Nephron (organoid): ENCODE measurements at regions not wholly inside any gene's neighbourhood (a gene's known extent, or its start where the extent isn't known, plus 50 kb on each side); places are given as distances from the start of the nearest gene placed in this dataset.

Experiments
- H3K27ac Mint-ChIP-seq, 3 experiments: 2 replicates each; pipeline ENCODE4 v1.8.0; 2020; ENCODE audit warnings: mixed read lengths in 3 of 3, mild to moderate bottlenecking in 2 of 3, moderate library complexity in 1 of 3
- H3K27me3 Mint-ChIP-seq: 2 replicates; pipeline ENCODE4 v1.8.0; 2021; ENCODE audit warnings: low read depth, mild to moderate bottlenecking, moderate library complexity, mixed read lengths
- H3K36me3 Mint-ChIP-seq: 2 replicates; pipeline ENCODE4 v1.8.0; 2020; ENCODE audit warnings: low read depth, mixed read lengths
- H3K4me1 Mint-ChIP-seq: 2 replicates; pipeline ENCODE4 v1.8.0; 2020; ENCODE audit warnings: mixed read lengths
- H3K4me3 Mint-ChIP-seq, 3 experiments: 2 replicates each; pipeline ENCODE4 v1.8.0; 2020; ENCODE audit warnings: mild to moderate bottlenecking in 3 of 3, mixed read lengths in 3 of 3, moderate library complexity in 2 of 3
- H3K9me3 Mint-ChIP-seq: 2 replicates; pipeline ENCODE4 v1.8.0; 2020; ENCODE audit warnings: mixed read lengths
- TF ChIP-seq, protein P1 (sequence below), 3 experiments: fragments of 200-600 bp; sonication (generic); IDR thresholded peaks; one replicate each; pipeline ENCODE4 v1.5.0; 2021; ENCODE audit warnings: antibody characterized with exemption in 3 of 3; ENCODE audit not compliant: unreplicated experiment in 3 of 3

DNA sequence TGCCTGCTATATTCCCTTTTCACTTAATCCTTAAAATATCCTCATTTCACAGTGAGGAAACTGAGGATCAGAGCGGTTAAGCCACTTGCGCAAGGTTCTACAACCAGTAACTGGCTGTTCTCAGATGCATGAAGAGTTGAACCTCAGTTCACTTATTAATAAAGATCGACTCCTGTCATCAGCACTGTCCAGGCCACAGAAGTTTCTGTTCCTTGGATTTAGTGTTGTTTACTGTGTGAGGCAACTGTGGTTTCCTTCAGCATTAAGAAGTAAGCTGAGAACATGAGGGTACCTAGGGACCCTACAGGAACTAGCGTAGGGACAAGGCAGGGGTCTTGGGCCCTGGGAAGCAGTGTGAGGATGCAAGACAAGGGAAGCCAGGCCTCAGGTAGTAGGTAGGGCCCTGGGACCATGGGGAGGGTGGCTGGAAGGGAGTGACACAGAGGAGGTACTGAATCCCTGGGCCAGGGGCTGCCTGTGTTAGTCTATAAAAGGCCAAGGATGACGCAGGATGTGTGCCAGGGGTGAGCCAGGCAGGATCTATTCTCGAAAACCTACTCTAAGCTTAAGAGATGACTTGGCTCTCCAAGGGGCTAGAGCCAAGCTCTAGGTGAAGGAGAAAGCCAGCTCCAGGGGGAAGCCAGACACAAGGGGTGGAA, 181.2 kb upstream of the CSF3R start:
- no peaks in the 10 kb centered on the region for H3K9me3 Mint-ChIP-seq
- peaks cover 36% of the 10 kb centered on the region for H3K27me3 Mint-ChIP-seq
- H3K4me1 Mint-ChIP-seq = no peaks in the 10 kb centered on the region
- H3K27ac Mint-ChIP-seq = no peak overlapping the region
- TF ChIP-seq, protein P1, sequence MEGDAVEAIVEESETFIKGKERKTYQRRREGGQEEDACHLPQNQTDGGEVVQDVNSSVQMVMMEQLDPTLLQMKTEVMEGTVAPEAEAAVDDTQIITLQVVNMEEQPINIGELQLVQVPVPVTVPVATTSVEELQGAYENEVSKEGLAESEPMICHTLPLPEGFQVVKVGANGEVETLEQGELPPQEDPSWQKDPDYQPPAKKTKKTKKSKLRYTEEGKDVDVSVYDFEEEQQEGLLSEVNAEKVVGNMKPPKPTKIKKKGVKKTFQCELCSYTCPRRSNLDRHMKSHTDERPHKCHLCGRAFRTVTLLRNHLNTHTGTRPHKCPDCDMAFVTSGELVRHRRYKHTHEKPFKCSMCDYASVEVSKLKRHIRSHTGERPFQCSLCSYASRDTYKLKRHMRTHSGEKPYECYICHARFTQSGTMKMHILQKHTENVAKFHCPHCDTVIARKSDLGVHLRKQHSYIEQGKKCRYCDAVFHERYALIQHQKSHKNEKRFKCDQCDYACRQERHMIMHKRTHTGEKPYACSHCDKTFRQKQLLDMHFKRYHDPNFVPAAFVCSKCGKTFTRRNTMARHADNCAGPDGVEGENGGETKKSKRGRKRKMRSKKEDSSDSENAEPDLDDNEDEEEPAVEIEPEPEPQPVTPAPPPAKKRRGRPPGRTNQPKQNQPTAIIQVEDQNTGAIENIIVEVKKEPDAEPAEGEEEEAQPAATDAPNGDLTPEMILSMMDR (IDR thresholded peaks at IDR 0.05; ENCODE audit: unreplicated experiment in 3 of 3) = no peak
- no peak overlapping the region for H3K4me3 Mint-ChIP-seq
- H3K36me3 Mint-ChIP-seq = no peaks in the 10 kb centered on the region

DNA sequence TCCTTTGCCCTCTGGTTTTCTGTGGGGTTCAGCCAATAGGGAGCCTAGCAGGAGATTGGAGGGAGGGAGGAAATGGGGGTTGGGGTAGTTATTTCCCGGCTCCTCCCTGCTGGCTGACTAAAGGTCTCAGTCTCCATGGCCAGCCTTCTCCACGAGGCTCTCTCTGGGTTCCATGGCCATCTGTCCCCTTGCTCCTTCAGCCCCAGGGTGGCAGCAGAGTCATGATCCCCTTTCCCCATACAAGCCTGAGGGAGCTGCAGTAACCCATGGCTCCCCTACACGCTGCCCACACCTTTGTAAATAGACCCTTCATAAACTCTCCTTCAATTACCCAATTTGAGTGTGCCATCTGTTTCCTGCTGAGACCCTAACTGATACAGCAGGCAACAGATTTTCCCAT, 176.1 kb upstream of the CSF3R start:
- Mint-ChIP-seq H3K4me3 (no peak overlapping the region), H3K36me3 (no peaks in the 10 kb centered on the region), H3K27ac (no peak overlapping the region), H3K9me3 (no peaks in the 10 kb centered on the region), H3K4me1 (no peaks in the 10 kb centered on the region), H3K27me3 (peaks cover 47% of the 10 kb centered on the region)
- TF ChIP-seq, protein P1 (IDR thresholded peaks at IDR 0.05; ENCODE audit: unreplicated experiment in 3 of 3) = no peak

DNA sequence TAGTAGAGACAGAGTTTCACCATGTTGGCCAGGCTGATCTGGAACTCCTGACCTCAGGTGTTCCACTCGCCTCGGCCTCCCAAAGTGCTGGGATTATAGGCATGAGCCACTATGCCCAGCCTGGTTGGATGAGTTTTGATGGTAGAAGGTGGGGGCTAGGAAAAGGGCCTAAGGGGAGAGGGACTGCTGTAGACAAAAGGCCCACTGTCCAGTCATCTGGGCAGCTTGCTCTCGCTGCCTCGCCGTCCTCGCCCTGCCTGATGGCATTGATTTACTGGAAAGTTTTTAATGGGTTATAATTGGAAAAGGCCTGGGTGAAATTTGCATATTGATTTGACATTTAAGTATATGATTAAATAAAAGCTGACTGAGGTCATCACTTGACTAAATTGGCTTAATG, 175.1 kb upstream of the CSF3R start:
- Mint-ChIP-seq H3K27me3 (peaks cover 53% of the 10 kb centered on the region), H3K27ac (no peak overlapping the region), H3K4me3 (no peak overlapping the region), H3K4me1 (no peaks in the 10 kb centered on the region), H3K9me3 (no peaks in the 10 kb centered on the region), H3K36me3 (no peaks in the 10 kb centered on the region)
- TF ChIP-seq, protein P1 (IDR thresholded peaks at IDR 0.05; ENCODE audit: unreplicated experiment in 3 of 3) = no peak

DNA sequence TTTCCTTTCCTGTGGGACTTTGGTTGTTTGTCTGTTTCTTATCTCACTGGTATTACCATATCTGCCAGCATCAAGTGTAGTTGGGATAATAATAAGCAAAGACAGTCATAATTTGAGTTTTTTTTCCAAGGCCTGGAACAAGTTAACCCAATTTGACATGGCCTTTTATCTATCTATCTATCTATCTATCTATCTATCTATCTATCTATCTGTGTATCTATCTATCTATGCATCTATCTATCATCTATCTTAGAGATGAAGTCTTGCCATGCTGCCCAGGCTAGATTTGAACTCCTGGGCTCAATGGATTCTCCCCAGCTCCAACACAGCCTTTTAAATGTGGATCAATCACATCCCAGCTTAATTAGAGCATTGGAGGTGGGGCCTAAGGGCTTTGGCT, 174.1 kb upstream of the CSF3R start:
- TF ChIP-seq, protein P1 (IDR thresholded peaks at IDR 0.05; ENCODE audit: unreplicated experiment in 3 of 3) = no peak
- Mint-ChIP-seq H3K9me3 (no peaks in the 10 kb centered on the region), H3K4me1 (no peaks in the 10 kb centered on the region), H3K36me3 (no peaks in the 10 kb centered on the region), H3K27ac (no peak overlapping the region), H3K4me3 (no peak overlapping the region), H3K27me3 (peaks cover 58% of the 10 kb centered on the region)

DNA sequence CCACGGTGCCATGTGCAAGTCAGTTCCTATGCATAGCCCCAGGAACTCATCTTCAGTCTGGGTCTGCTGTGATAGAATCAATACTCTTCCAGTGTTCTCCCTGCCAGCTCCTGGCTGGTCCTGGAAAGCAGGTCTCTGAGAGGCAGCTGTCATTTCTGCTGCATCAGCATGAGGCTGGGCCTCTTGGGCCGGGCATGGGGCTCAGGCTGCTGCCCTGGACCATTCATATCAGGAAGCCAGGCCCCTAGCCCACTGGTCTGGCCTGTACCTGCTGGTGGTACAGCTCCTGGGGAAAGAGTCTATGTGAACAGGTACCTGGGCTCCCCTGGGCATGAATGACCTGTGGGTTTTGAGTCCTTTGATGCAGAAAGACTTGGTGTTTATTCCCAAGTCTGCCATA, 173.6 kb upstream of the CSF3R start:
- Mint-ChIP-seq H3K27me3 (peaks cover 56% of the 10 kb centered on the region), H3K27ac (no peak overlapping the region), H3K4me1 (no peaks in the 10 kb centered on the region), H3K4me3 (no peak overlapping the region), H3K36me3 (no peaks in the 10 kb centered on the region), H3K9me3 (no peaks in the 10 kb centered on the region)
- TF ChIP-seq, protein P1 (IDR thresholded peaks at IDR 0.05; ENCODE audit: unreplicated experiment in 3 of 3) = no peak

DNA sequence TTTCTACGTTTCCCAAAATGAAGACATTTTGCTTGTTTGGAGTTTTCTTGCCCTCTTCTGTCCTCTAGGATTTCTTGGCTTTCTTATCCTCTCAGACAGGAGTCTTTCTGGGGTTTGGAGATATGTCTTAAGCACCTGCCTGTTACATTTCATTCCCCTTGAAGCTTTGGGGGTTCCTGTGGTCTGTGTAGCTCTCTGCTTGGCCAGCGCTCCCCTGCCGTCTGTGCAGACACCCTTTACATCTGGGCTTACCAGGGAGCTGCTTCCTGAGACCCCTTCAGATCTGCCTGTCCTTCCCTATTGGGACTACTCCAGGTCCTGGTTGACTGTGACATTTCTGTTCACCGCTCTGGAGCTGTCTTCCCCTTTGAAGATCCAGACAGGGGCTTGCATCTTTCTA, 171.9 kb upstream of the CSF3R start:
- Mint-ChIP-seq H3K4me3 (no peak overlapping the region), H3K9me3 (no peaks in the 10 kb centered on the region), H3K4me1 (no peaks in the 10 kb centered on the region), H3K27ac (no peak overlapping the region), H3K27me3 (peaks cover 56% of the 10 kb centered on the region), H3K36me3 (no peaks in the 10 kb centered on the region)
- TF ChIP-seq, protein P1 (IDR thresholded peaks at IDR 0.05; ENCODE audit: unreplicated experiment in 3 of 3) = no peak
